ENCODE measurements at regions not wholly inside any gene's neighbourhood (a gene's known extent, or its start where the extent isn't known, plus 50 kb on each side); places are given as distances from the start of the nearest gene placed in this dataset.

DNA sequence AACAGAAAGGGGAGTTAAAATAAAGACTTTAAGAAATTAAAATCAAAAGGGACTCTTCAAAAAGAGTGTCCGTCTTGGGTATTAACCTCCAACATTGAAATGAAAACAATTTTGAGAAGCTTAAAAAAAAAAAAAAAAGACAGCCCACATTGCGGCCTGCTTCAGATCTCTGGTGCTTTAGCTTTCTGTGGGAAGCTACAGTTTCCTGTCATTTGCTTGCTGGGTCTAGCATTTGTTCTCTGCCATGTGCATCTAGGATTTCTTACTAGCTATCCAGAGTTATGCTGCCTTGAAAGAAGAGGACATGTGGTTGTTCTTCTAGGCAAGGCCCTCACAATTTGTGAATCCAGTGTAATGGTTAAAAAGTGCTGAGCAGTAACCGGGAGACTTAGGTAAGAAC, 375.3 kb downstream of the SLC4A3 start:
- CTCF ChIA-PET, result no interaction called here

DNA sequence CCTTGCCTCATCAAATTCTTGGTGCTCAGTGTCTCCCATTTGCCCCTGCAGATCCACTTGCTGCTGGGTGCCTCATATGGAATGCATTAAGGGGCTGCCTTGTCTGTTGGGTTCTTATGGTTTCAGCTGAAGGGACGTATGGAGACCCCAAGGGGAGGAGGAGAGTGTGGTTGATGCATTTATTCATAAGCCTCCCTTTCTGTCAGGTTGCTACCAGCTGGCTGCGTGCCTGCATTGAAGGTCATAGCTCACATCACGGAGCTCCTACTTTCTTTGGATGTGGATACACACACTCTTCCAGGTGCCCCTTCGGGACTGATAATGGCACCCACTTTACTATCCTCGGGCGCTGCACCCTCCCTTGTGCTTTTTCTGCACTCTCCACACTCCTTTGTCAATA, 377.9 kb downstream of the SLC4A3 start:
- POLR2A ChIA-PET, result no interaction called here
- TF ChIP-seq, protein P1, sequence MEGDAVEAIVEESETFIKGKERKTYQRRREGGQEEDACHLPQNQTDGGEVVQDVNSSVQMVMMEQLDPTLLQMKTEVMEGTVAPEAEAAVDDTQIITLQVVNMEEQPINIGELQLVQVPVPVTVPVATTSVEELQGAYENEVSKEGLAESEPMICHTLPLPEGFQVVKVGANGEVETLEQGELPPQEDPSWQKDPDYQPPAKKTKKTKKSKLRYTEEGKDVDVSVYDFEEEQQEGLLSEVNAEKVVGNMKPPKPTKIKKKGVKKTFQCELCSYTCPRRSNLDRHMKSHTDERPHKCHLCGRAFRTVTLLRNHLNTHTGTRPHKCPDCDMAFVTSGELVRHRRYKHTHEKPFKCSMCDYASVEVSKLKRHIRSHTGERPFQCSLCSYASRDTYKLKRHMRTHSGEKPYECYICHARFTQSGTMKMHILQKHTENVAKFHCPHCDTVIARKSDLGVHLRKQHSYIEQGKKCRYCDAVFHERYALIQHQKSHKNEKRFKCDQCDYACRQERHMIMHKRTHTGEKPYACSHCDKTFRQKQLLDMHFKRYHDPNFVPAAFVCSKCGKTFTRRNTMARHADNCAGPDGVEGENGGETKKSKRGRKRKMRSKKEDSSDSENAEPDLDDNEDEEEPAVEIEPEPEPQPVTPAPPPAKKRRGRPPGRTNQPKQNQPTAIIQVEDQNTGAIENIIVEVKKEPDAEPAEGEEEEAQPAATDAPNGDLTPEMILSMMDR (IDR thresholded peaks at IDR 0.05; ENCODE audit: insufficient read depth, low read depth, low read length), result no peak
- Histone ChIP-seq H3K4me3 (ENCODE audit: low read depth, low read length) (no peak overlapping the region), H3K27me3 (ENCODE audit: control insufficient read depth, insufficient read depth, low read length) (no peaks in the 10 kb centered on the region), H3K36me3 (ENCODE audit: control insufficient read depth, insufficient read depth, low read length) (no peaks in the 10 kb centered on the region)
- DNase-seq (ENCODE audit: low read depth), result no peak
- CTCF ChIA-PET, result no interaction called here

More for the DNA sequence above, 375.3 kb downstream of the SLC4A3 start:
- TF ChIP-seq, protein P1 (IDR thresholded peaks at IDR 0.05; ENCODE audit: insufficient read depth, low read depth, low read length), result no peak
- no peak for DNase-seq (ENCODE audit: low read depth)
- H3K4me3 ChIP-seq (ENCODE audit: low read depth, low read length), result no peak overlapping the region
- no peaks in the 10 kb centered on the region for H3K27me3 ChIP-seq (ENCODE audit: control insufficient read depth, insufficient read depth, low read length)
- no peaks in the 10 kb centered on the region for H3K36me3 ChIP-seq (ENCODE audit: control insufficient read depth, insufficient read depth, low read length)
- POLR2A ChIA-PET, result interaction anchor here (0.7 kb wide), 1 partner anchor 102 kb away, joined by 3 read pairs; no protein-coding TSS in a partner anchor

DNA sequence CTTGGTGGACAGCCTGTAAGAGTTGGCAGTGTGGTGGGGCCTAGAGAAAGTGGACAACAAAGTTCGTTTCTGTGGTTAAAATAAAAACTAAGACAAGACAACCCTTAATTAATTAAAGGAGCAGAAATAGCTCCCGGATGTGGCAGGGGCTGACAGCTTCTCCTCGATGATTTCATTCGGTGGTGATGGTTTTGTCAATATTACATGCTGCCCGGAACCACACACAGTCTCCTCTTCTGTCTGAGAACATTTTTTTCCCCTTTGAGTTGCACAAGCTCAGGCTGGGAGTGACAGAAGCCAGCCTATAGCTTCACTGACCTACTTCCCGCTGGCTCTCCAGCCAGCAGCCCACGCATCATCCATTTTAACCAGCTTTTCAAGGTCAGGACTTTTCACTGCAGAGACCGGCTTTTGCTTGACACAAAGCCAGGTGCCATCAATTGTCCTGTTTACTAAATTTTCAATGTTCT, 378.8 kb downstream of the SLC4A3 start:
- CTCF ChIA-PET, result interaction anchor here (0.6 to 1.2 kb wide), 3 partner anchors 9 to 75 kb away, joined by 3 read pairs; no protein-coding TSS in a partner anchor
- Histone ChIP-seq H3K36me3 (ENCODE audit: control insufficient read depth, insufficient read depth, low read length) (no peaks in the 10 kb centered on the region), H3K4me3 (ENCODE audit: low read depth, low read length) (no peak overlapping the region), H3K27me3 (ENCODE audit: control insufficient read depth, insufficient read depth, low read length) (no peaks in the 10 kb centered on the region)
- TF ChIP-seq, protein P1 (IDR thresholded peaks at IDR 0.05; ENCODE audit: insufficient read depth, low read depth, low read length), result no peak
- no peak for DNase-seq (ENCODE audit: low read depth)
- POLR2A ChIA-PET, result no interaction called here

DNA sequence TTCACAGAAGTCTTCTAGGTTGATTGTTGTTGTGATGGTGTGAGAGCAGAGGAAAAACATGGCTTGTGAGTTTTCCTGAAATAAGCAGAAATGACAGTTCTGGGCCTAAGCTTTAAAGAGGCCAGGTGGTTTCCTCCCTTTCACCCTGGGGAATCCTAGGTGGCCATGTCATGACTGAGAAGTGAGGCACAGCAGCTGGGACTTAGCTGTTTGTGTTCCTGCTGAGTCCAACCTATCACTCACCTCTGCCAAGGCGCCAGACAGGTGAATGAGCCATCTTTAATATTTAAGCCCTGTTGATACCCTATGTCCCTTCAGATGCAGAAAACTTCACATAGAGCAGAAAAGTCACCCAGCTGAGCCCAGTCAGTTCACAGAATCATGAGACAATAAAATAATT, 384.4 kb downstream of the SLC4A3 start:
- DNase-seq (ENCODE audit: low read depth), result no peak
- H3K27me3 ChIP-seq (ENCODE audit: control insufficient read depth, insufficient read depth, low read length), result no peaks in the 10 kb centered on the region
- CTCF ChIA-PET, result interaction anchor here (1.7 kb wide), 1 partner anchor 516 kb away, joined by 3 read pairs; no protein-coding TSS in a partner anchor
- POLR2A ChIA-PET, result no interaction called here
- no peak overlapping the region for H3K4me3 ChIP-seq (ENCODE audit: low read depth, low read length)
- TF ChIP-seq, protein P1 (IDR thresholded peaks at IDR 0.05; ENCODE audit: insufficient read depth, low read depth, low read length), result no peak
- no peaks in the 10 kb centered on the region for H3K36me3 ChIP-seq (ENCODE audit: control insufficient read depth, insufficient read depth, low read length)

- TF ChIP-seq, protein P1 (IDR thresholded peaks at IDR 0.05; ENCODE audit: insufficient read depth, low read depth, low read length), result no peak
- Histone ChIP-seq H3K36me3 (ENCODE audit: control insufficient read depth, insufficient read depth, low read length) (no peaks in the 10 kb centered on the region), H3K27me3 (ENCODE audit: control insufficient read depth, insufficient read depth, low read length) (no peaks in the 10 kb centered on the region), H3K4me3 (ENCODE audit: low read depth, low read length) (no peak overlapping the region)
- CTCF ChIA-PET, result interaction anchor here (1.0 kb wide), 1 partner anchor 8 kb away, joined by 3 read pairs; no protein-coding TSS in a partner anchor
- DNase-seq (ENCODE audit: low read depth), result no peak
- POLR2A ChIA-PET, result no interaction called here
These were observed 387.5 kb downstream of the SLC4A3 start for GRCh38 chr2:220014961-220015360.
